Prostate gland (tissue), 2 donors: ENCODE measurements at regions not wholly inside any gene's neighbourhood (a gene's known extent, or its start where the extent isn't known, plus 50 kb on each side); places are given as distances from the start of the nearest gene placed in this dataset.

Experiments
- CTCF ChIP-seq, 4 experiments: fragments of 200-600 bp in 2 of 4; fragments of 450-650 bp in 2 of 4; sonication (generic) in 2 of 4; IDR thresholded peaks; 1 replicate in 3 of 4; 2 replicates in 1 of 4; pipeline ENCODE4 v1.5.1; 2016 to 2019; ENCODE audit warnings: antibody characterized with exemption in 4 of 4, mild to moderate bottlenecking in 2 of 4, moderate library complexity in 2 of 4
- POLR2A ChIP-seq: fragments of 450-650 bp; IDR thresholded peaks from one replicate; pipeline ENCODE4 v1.6.1; 2016; ENCODE audit warnings: antibody characterized with exemption, mild to moderate bottlenecking
- POLR2AphosphoS5 ChIP-seq: sonication (generic); formaldehyde crosslinking; IDR thresholded peaks from one replicate; pipeline ENCODE4 v1.6.1; 2017; ENCODE audit warnings: antibody characterized with exemption

GRCh38 chr4:134018846-134019245 lies 182.7 kb downstream of the PABPC4L start:
- TF ChIP-seq POLR2A: no peak
- no peak for TF ChIP-seq CTCF (IDR thresholded peaks at IDR 0.05)
- no peak for TF ChIP-seq POLR2AphosphoS5
